ENCODE measurements at regions not wholly inside any gene's neighbourhood (a gene's known extent, or its start where the extent isn't known, plus 50 kb on each side); places are given as distances from the start of the nearest gene placed in this dataset.

GRCh38 chr2:196544906-196545433 is 94.5 kb upstream of the CCDC150 start:
- TF ChIP-seq, protein P1, sequence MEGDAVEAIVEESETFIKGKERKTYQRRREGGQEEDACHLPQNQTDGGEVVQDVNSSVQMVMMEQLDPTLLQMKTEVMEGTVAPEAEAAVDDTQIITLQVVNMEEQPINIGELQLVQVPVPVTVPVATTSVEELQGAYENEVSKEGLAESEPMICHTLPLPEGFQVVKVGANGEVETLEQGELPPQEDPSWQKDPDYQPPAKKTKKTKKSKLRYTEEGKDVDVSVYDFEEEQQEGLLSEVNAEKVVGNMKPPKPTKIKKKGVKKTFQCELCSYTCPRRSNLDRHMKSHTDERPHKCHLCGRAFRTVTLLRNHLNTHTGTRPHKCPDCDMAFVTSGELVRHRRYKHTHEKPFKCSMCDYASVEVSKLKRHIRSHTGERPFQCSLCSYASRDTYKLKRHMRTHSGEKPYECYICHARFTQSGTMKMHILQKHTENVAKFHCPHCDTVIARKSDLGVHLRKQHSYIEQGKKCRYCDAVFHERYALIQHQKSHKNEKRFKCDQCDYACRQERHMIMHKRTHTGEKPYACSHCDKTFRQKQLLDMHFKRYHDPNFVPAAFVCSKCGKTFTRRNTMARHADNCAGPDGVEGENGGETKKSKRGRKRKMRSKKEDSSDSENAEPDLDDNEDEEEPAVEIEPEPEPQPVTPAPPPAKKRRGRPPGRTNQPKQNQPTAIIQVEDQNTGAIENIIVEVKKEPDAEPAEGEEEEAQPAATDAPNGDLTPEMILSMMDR (IDR thresholded peaks at IDR 0.05) = no peak
- no peak for TF ChIP-seq POLR2A (IDR thresholded peaks at IDR 0.05)

Measured in adrenal gland (tissue), 5 donors.